ENCODE measurements at regions not wholly inside any gene's neighbourhood (a gene's known extent, or its start where the extent isn't known, plus 50 kb on each side); places are given as distances from the start of the nearest gene placed in this dataset.
A peak's percentile ranks its signal among the peaks of the same experiment; 100 is the strongest.

- no peak for TF ChIP-seq ZFX (IDR thresholded peaks at IDR 0.05)
These were observed 141.9 kb downstream of the HAUS1 start for GRCh38 chr18:46246101-46246500.

GRCh38 chr18:46247942-46248341 is 143.8 kb downstream of the HAUS1 start:
- H3K27ac ChIP-seq = no peak overlapping the region
- no peak for TF ChIP-seq ZFX (IDR thresholded peaks at IDR 0.05)
- TF ChIP-seq, protein P1, sequence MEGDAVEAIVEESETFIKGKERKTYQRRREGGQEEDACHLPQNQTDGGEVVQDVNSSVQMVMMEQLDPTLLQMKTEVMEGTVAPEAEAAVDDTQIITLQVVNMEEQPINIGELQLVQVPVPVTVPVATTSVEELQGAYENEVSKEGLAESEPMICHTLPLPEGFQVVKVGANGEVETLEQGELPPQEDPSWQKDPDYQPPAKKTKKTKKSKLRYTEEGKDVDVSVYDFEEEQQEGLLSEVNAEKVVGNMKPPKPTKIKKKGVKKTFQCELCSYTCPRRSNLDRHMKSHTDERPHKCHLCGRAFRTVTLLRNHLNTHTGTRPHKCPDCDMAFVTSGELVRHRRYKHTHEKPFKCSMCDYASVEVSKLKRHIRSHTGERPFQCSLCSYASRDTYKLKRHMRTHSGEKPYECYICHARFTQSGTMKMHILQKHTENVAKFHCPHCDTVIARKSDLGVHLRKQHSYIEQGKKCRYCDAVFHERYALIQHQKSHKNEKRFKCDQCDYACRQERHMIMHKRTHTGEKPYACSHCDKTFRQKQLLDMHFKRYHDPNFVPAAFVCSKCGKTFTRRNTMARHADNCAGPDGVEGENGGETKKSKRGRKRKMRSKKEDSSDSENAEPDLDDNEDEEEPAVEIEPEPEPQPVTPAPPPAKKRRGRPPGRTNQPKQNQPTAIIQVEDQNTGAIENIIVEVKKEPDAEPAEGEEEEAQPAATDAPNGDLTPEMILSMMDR (conservative IDR thresholded peaks at IDR 0.05) = no peak

More at GRCh38 chr18:46246101-46246500, 141.9 kb downstream of the HAUS1 start:
- no peak overlapping the region for H3K27ac ChIP-seq

DNA sequence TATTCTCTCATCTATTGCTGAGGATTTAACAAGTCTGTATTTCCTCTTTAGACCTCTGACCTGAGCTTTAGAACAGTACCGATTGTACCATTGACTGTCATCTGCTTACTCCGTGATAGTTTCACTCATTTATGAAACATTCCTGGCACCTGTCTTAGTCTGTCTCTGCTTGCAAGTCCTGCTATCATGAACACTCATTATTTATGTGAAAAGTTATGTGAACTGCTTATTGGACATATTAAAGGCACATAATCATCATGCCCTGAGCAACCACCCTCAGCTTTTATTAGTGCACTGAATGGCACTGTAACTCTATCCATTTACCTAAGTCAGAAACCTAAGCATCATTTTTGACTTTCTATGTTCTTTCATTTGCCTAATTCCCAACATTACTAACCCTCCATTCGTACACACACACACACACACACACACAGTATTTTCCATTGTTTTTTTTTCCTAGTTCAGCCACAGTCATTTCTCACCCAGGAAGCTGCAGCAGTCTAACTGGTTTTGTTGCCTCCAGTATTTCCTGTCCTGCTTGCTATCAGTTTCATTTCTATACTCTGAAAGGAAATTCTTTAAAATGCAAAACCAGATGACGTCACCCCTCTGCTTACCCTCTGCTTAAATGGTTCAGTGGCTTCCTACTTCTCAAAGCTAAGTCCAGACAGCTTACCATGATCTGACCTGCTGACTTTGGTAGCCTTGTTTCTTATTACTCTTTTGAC is 146.1 kb downstream of the HAUS1 start:
- peak overlapping the region; percentile 66 for H3K27ac ChIP-seq
- TF ChIP-seq, protein P1 (conservative IDR thresholded peaks at IDR 0.05) = no peak
- no peak for TF ChIP-seq ZFX (IDR thresholded peaks at IDR 0.05)

DNA sequence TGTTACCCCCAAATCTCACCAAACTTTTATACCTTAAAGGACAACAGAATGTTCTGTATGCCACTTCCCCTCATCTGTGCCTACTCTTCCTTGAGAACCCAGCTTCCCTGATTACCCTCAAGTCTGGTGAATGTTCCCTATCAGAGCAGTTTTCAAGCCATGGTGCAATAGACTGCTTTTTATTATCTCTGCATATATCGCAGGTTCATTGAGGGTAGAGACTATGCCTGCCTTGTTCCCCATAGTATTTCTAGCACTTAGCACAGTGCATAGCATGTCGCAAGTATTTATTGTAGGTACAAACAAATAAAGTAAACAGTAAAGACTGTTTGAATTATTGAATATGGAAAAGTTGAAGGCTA is 146.6 kb downstream of the HAUS1 start:
- TF ChIP-seq, protein P1 (conservative IDR thresholded peaks at IDR 0.05) = no peak
- no peak for TF ChIP-seq ZFX (IDR thresholded peaks at IDR 0.05)
- peak overlapping the region; percentile 42; the same call in 1 of the 2 replicates for H3K27ac ChIP-seq

- TF ChIP-seq, protein P1 (conservative IDR thresholded peaks at IDR 0.05) = no peak
- no peak for TF ChIP-seq ZFX (IDR thresholded peaks at IDR 0.05)
- no peak overlapping the region for H3K27ac ChIP-seq
These were observed 148.6 kb downstream of the HAUS1 start for GRCh38 chr18:46252759-46253158.

GRCh38 chr18:46253498-46253897 is 149.3 kb downstream of the HAUS1 start:
- TF ChIP-seq, protein P1 (conservative IDR thresholded peaks at IDR 0.05) = no peak
- TF ChIP-seq ZFX (IDR thresholded peaks at IDR 0.05) = no peak
- H3K27ac ChIP-seq = no peak overlapping the region

DNA sequence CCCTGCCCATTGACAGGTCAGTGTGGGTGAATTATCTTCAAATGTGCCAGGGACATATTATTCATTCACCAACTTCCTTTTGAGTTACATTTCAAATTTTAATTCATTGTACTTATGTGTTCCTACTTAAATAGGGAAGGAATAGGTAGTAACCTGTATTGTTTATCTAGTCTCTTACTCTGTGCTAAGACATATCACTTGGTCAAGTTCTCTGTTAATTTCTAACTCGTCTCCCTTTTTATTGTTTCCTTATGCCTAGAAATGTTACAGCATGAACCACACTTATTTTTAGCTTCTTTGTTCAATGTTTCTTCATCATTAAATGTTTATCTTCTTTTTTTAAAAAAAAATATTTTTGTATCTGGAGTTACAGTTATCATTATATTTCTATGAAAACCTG is 151.9 kb downstream of the HAUS1 start:
- no peak overlapping the region for H3K27ac ChIP-seq
- TF ChIP-seq, protein P1 (conservative IDR thresholded peaks at IDR 0.05) = no peak
- no peak for TF ChIP-seq ZFX (IDR thresholded peaks at IDR 0.05)

DNA sequence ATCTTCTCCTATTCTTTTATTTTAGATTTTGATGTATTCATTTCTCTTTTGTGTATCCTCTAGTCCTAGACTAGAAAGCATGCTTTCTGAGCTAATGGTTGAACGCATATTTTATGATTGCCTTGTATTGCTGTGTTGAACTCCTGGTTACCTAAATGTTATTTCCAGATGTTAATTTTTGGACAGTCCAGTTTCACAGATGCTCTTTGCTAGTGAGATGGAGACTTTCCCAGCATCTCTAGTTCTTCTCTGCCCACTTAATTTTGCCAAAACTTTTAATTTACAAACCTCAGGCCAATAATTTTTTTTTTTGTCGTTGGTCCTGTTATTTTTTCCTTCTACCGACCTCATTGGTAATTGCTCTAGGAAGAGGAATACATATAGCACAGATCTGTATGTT is 153.2 kb downstream of the HAUS1 start:
- H3K27ac ChIP-seq = no peak overlapping the region
- TF ChIP-seq, protein P1 (conservative IDR thresholded peaks at IDR 0.05) = no peak
- no peak for TF ChIP-seq ZFX (IDR thresholded peaks at IDR 0.05)

Measured in C4-2B (cell line).